OCI-LY7 (cell line): ENCODE measurements at regions not wholly inside any gene's neighbourhood (a gene's known extent, or its start where the extent isn't known, plus 50 kb on each side); places are given as distances from the start of the nearest gene placed in this dataset.

Experiments used
- BruUV-seq: library from RNA; stranded (reverse); fragments of 400-500 nt; replicated peaks from 2 replicates; lab custom pipeline; 2021; lab: Mats Ljungman, UMichigan
- CTCF ChIA-PET: fragments of 300-600 bp; sonication (Branson Sonifier 250); formaldehyde crosslinking; loops from one replicate; lab custom pipeline; 2022; ENCODE audit warnings: antibody characterized with exemption; ENCODE audit not compliant: unreplicated experiment; lab: Charles Lee
- POLR2A ChIA-PET: fragments of 300-600 bp; sonication (Branson Sonifier 250); formaldehyde crosslinking; loops from one replicate; lab custom pipeline; 2022; ENCODE audit warnings: antibody characterized with exemption; lab: Charles Lee
- DNase-seq: peaks from one replicate; pipeline ENCODE4 v3.0.0-alpha.2; 2015; ENCODE audit warnings: low spot score
- H2AFZ ChIP-seq: fragments of 200-600 bp; sonication (generic), shearing (Covaris generic); 2 replicates; pipeline ENCODE4 v1.6.1; 2014; ENCODE audit warnings: mild to moderate bottlenecking, antibody characterized with exemption, low read length, moderate library complexity
- H3K27ac ChIP-seq: fragments of 200-600 bp; sonication (generic); 2 replicates; pipeline ENCODE4 v1.5.1; 2014; ENCODE audit warnings: mixed run types, low read depth, mild to moderate bottlenecking, moderate library complexity, low read length, inconsistent platforms; ENCODE audit not compliant: poor library complexity, severe bottlenecking
- H3K36me3 ChIP-seq: fragments of 200-600 bp; sonication (generic); 2 replicates; pipeline ENCODE4 v1.6.1; 2014; ENCODE audit warnings: mild to moderate bottlenecking, antibody characterized with exemption, low read length, moderate library complexity, mixed read lengths; ENCODE audit not compliant: insufficient read depth
- H3K4me1 ChIP-seq: fragments of 200-600 bp; sonication (generic); 2 replicates; pipeline ENCODE4 v1.5.1; 2014; ENCODE audit warnings: mild to moderate bottlenecking, low read length; ENCODE audit not compliant: insufficient read depth, poor library complexity, severe bottlenecking
- H3K4me2 ChIP-seq: fragments of 200-600 bp; sonication (generic); 2 replicates; pipeline ENCODE4 v1.6.1; 2014; ENCODE audit warnings: mild to moderate bottlenecking, low read length
- H3K4me3 ChIP-seq: fragments of 200-600 bp; sonication (generic); 2 replicates; pipeline ENCODE4 v1.5.1; 2014; ENCODE audit warnings: mild to moderate bottlenecking, low read depth, low read length; ENCODE audit not compliant: poor library complexity, severe bottlenecking
- H3K79me2 ChIP-seq: fragments of 200-600 bp; sonication (generic); 2 replicates; pipeline ENCODE4 v1.6.1; 2016; ENCODE audit warnings: low read depth, mild to moderate bottlenecking, low read length, moderate library complexity, mixed read lengths; ENCODE audit not compliant: insufficient read depth
- H3K9me2 ChIP-seq: fragments of 200-600 bp; sonication (generic); 2 replicates; pipeline ENCODE4 v1.6.1; 2016; ENCODE audit warnings: mild to moderate bottlenecking, low read length, mixed read lengths; ENCODE audit not compliant: insufficient read depth
- H3K9me3 ChIP-seq: fragments of 200-600 bp; sonication (generic); 2 replicates; pipeline ENCODE4 v1.6.1; 2014; ENCODE audit warnings: mild to moderate bottlenecking, mixed run types, low read length, mixed read lengths
- H4K20me1 ChIP-seq: fragments of 200-600 bp; sonication (generic); 2 replicates; pipeline ENCODE4 v1.6.1; 2014; ENCODE audit warnings: mild to moderate bottlenecking, antibody characterized with exemption, low read length, moderate library complexity, mixed read lengths; ENCODE audit not compliant: insufficient read depth
- CTCF ChIP-seq: fragments of 200-600 bp; sonication (generic); conservative IDR thresholded peaks from 2 replicates; pipeline ENCODE4 v1.5.1; 2014; ENCODE audit warnings: mild to moderate bottlenecking, antibody characterized with exemption, low read length, moderate library complexity, mixed read lengths
- EZH2phosphoT487 ChIP-seq: fragments of 200-600 bp; sonication (generic); IDR thresholded peaks from 2 replicates; pipeline ENCODE4 v1.6.1; 2018; ENCODE audit warnings: low read depth, borderline replicate concordance, mild to moderate bottlenecking, mixed run types, antibody characterized with exemption, low read length, moderate library complexity, mixed read lengths
- intact Hi-C: fragments of 100-400 bp; cut with micrococcal nuclease; formaldehyde crosslinking; loops from one replicate; pipeline ENCODE4 v1.10.0; 2022; ENCODE audit not compliant: unreplicated experiment

GRCh38 chr10:83824099-83824498, 315.2 kb upstream of the GHITM start:
- TF ChIP-seq CTCF (no peak), EZH2phosphoT487 (no peak)
- Histone ChIP-seq H3K36me3 (no peaks in the 10 kb centered on the region), H3K27ac (no peak overlapping the region), H3K9me3 (no peaks in the 10 kb centered on the region), H3K9me2 (no peaks in the 10 kb centered on the region), H3K4me3 (no peak overlapping the region), H4K20me1 (no peaks in the 10 kb centered on the region), H2AFZ (no peak overlapping the region), H3K4me2 (no peak overlapping the region), H3K4me1 (no peaks in the 10 kb centered on the region), H3K79me2 (no peaks in the 10 kb centered on the region)
- CTCF ChIA-PET, result no interaction called here
- POLR2A ChIA-PET, result no interaction called here
- intact Hi-C loops, result no loop called here
- no TSS peak for BruUV-seq
- DNase-seq, result no peak

GRCh38 chr10:83834096-83834495, 305.2 kb upstream of the GHITM start:
- no peak for DNase-seq
- Histone ChIP-seq H3K4me3 (no peak overlapping the region), H3K9me2 (no peaks in the 10 kb centered on the region), H3K4me1 (no peaks in the 10 kb centered on the region), H3K79me2 (no peaks in the 10 kb centered on the region), H3K4me2 (no peak overlapping the region), H3K27ac (no peak overlapping the region), H2AFZ (no peak overlapping the region), H3K36me3 (no peaks in the 10 kb centered on the region), H4K20me1 (no peaks in the 10 kb centered on the region), H3K9me3 (no peaks in the 10 kb centered on the region)
- ChIA-PET CTCF (no interaction called here), POLR2A (no interaction called here)
- intact Hi-C loops, result no loop called here
- BruUV-seq, result no TSS peak
- no peak for TF ChIP-seq CTCF
- TF ChIP-seq EZH2phosphoT487, result no peak

- Histone ChIP-seq H3K79me2 (no peaks in the 10 kb centered on the region), H3K9me3 (no peaks in the 10 kb centered on the region), H2AFZ (no peak overlapping the region), H4K20me1 (no peaks in the 10 kb centered on the region), H3K9me2 (no peaks in the 10 kb centered on the region), H3K4me1 (no peaks in the 10 kb centered on the region), H3K27ac (no peak overlapping the region), H3K4me3 (no peak overlapping the region), H3K4me2 (no peak overlapping the region), H3K36me3 (no peaks in the 10 kb centered on the region)
- ChIA-PET POLR2A (no interaction called here), CTCF (no interaction called here)
- intact Hi-C loops, result no loop called here
- BruUV-seq, result no TSS peak
- DNase-seq, result no peak
- TF ChIP-seq EZH2phosphoT487 (no peak), CTCF (no peak)
These were observed 303.2 kb upstream of the GHITM start for GRCh38 chr10:83835945-83836745.
